Upper lobe of right lung (tissue), 1 donor: ENCODE measurements at regions not wholly inside any gene's neighbourhood (a gene's known extent, or its start where the extent isn't known, plus 50 kb on each side); places are given as distances from the start of the nearest gene placed in this dataset.

Experiments used
- ATAC-seq: fragments of 200-7000 bp; cut with Tn5 transposase; one replicate; pipeline ENCODE4 v1.9.1; 2020; ENCODE audit warnings: mild to moderate bottlenecking, moderate library complexity
- DNase-seq: peaks from one replicate; pipeline ENCODE4 v3.0.0-alpha.2; 2020
- H3K27ac ChIP-seq: fragments of 200-600 bp; one replicate; pipeline ENCODE4 v1.8.0; 2022
- H3K27me3 ChIP-seq: fragments of 200-600 bp; one replicate; pipeline ENCODE4 v1.8.0; 2022; ENCODE audit warnings: mild to moderate bottlenecking
- H3K36me3 ChIP-seq: fragments of 200-600 bp; one replicate; pipeline ENCODE4 v1.8.0; 2022
- H3K4me1 ChIP-seq: fragments of 200-600 bp; one replicate; pipeline ENCODE4 v1.8.0; 2022
- H3K4me3 ChIP-seq: fragments of 200-600 bp; one replicate; pipeline ENCODE4 v1.8.0; 2022; ENCODE audit warnings: mild to moderate bottlenecking
- H3K9me3 ChIP-seq: fragments of 200-600 bp; one replicate; pipeline ENCODE4 v1.8.0; 2022
- intact Hi-C: fragments of 100-400 bp; cut with DNase I; formaldehyde crosslinking; loops from one replicate; pipeline ENCODE4 v1.11.0; 2022
- TF ChIP-seq, protein P1 (sequence below): fragments of 200-600 bp; IDR thresholded peaks from one replicate; pipeline ENCODE4 v1.8.0; 2022; ENCODE audit warnings: antibody characterized with exemption
- donor health status: DM: no; HTN: yes; CAD: no; lungs with severe emphysema.

GRCh38 chr15:59830098-59830497, 141.0 kb upstream of the BNIP2 start:
- Histone ChIP-seq H3K4me1 (no peaks in the 10 kb centered on the region), H3K27me3 (no peaks in the 10 kb centered on the region), H3K9me3 (no peaks in the 10 kb centered on the region), H3K4me3 (no peak overlapping the region), H3K27ac (no peak overlapping the region), H3K36me3 (no peaks in the 10 kb centered on the region)
- DNase-seq (no peak), ATAC-seq (no peak)
- TF ChIP-seq, protein P1, sequence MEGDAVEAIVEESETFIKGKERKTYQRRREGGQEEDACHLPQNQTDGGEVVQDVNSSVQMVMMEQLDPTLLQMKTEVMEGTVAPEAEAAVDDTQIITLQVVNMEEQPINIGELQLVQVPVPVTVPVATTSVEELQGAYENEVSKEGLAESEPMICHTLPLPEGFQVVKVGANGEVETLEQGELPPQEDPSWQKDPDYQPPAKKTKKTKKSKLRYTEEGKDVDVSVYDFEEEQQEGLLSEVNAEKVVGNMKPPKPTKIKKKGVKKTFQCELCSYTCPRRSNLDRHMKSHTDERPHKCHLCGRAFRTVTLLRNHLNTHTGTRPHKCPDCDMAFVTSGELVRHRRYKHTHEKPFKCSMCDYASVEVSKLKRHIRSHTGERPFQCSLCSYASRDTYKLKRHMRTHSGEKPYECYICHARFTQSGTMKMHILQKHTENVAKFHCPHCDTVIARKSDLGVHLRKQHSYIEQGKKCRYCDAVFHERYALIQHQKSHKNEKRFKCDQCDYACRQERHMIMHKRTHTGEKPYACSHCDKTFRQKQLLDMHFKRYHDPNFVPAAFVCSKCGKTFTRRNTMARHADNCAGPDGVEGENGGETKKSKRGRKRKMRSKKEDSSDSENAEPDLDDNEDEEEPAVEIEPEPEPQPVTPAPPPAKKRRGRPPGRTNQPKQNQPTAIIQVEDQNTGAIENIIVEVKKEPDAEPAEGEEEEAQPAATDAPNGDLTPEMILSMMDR, result no peak
- intact Hi-C loops, result no loop called here

DNA sequence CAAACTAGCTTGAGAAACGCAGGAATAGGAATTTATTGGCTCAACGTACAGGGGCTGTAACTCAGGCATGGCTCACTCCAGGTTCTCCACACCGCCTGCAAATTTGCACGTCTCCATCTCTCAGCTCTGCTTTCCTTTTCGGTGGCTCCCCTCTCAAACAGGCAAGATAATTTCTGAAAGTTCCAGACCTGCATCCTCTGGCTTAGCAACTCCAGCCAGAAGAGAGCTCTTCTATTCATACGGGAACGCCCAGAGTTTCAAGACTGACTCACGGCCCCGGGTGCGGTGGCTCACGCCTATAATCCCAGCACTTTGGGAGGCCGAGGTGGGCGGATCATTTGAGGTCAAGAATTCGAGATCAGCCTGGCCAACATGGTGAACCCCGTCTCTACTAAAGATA, 139.7 kb upstream of the BNIP2 start:
- Histone ChIP-seq H3K36me3 (no peaks in the 10 kb centered on the region), H3K27ac (no peak overlapping the region), H3K9me3 (no peaks in the 10 kb centered on the region), H3K4me1 (no peaks in the 10 kb centered on the region), H3K4me3 (no peak overlapping the region), H3K27me3 (no peaks in the 10 kb centered on the region)
- ATAC-seq (no peak), DNase-seq (no peak)
- intact Hi-C loops, result no loop called here
- TF ChIP-seq, protein P1, result no peak

DNA sequence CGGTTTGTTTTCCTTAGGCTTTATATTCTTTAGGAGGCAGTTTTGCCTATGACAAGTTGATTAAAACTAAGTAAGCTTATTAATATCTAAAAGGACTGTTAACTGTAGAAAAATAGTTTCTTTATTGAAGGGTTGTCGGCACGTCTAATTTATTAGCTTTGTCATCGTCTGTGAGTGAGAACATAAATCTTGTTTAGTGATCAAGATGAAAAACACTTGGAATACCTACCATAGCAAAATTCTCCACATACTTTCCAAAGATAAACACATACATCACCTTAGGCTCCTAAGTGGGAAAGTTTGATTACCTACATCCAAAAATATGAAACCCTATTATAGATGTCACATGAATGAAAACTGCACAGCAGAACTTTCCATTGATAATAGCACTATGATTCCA, 139.1 kb upstream of the BNIP2 start:
- Histone ChIP-seq H3K4me3 (no peak overlapping the region), H3K4me1 (no peaks in the 10 kb centered on the region), H3K27me3 (no peaks in the 10 kb centered on the region), H3K27ac (no peak overlapping the region), H3K36me3 (no peaks in the 10 kb centered on the region), H3K9me3 (no peaks in the 10 kb centered on the region)
- ATAC-seq, result no peak
- DNase-seq, result no peak
- TF ChIP-seq, protein P1, result no peak
- intact Hi-C loops, result no loop called here

DNA sequence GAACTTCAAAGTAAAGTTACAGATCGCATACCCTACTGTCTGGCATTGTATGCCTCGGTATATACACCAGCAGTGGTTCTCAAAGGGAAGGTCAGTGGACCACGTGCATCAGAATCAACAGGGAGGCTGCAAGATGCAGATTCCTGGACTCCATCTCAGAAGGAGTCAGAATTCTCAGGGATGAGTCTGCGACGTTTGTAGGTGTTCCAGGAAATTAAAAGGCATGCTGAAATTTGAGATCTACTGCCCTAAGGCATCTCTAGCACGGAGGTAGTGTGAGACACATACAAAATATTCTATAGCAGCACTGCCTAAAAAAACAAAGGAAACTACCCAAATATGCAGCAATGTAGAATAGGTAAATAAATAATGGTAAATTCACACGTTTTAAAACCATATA, 136.8 kb upstream of the BNIP2 start:
- Histone ChIP-seq H3K4me3 (no peak overlapping the region), H3K27ac (no peak overlapping the region), H3K36me3 (no peaks in the 10 kb centered on the region), H3K4me1 (no peaks in the 10 kb centered on the region), H3K9me3 (no peaks in the 10 kb centered on the region), H3K27me3 (no peaks in the 10 kb centered on the region)
- ATAC-seq, result no peak
- intact Hi-C loops, result no loop called here
- no peak for DNase-seq
- TF ChIP-seq, protein P1, result no peak

GRCh38 chr15:59821286-59821685, 132.2 kb upstream of the BNIP2 start:
- intact Hi-C loops, result no loop called here
- TF ChIP-seq, protein P1, result no peak
- Histone ChIP-seq H3K27me3 (peaks cover 5% of the 10 kb centered on the region), H3K9me3 (no peaks in the 10 kb centered on the region), H3K4me3 (no peak overlapping the region), H3K4me1 (no peaks in the 10 kb centered on the region), H3K36me3 (no peaks in the 10 kb centered on the region), H3K27ac (no peak overlapping the region)
- no peak for DNase-seq
- ATAC-seq, result no peak

GRCh38 chr15:59819092-59819491, 130.0 kb upstream of the BNIP2 start:
- intact Hi-C loops, result no loop called here
- Histone ChIP-seq H3K9me3 (no peaks in the 10 kb centered on the region), H3K27me3 (peaks cover 15% of the 10 kb centered on the region), H3K4me1 (no peaks in the 10 kb centered on the region), H3K27ac (no peak overlapping the region), H3K36me3 (no peaks in the 10 kb centered on the region), H3K4me3 (no peak overlapping the region)
- ATAC-seq (no peak), DNase-seq (no peak)
- TF ChIP-seq, protein P1, result no peak
